HEK293 (cell line): ENCODE measurements at regions not wholly inside any gene's neighbourhood (a gene's known extent, or its start where the extent isn't known, plus 50 kb on each side); places are given as distances from the start of the nearest gene placed in this dataset.

Experiments used
- ATF2 ChIP-seq: fragments of 450-650 bp; formaldehyde crosslinking; IDR thresholded peaks from 2 replicates; pipeline ENCODE4 v1.5.1; 2016; ENCODE audit warnings: missing biosample characterization, missing genetic modification characterization, low read depth
- BCL6B ChIP-seq: fragments of 450-650 bp; formaldehyde crosslinking; IDR thresholded peaks from 2 replicates; pipeline ENCODE4 v1.5.1; 2017; ENCODE audit warnings: missing biosample characterization, missing genetic modification characterization
- CTCF ChIP-seq: fragments of 450-650 bp; formaldehyde crosslinking; IDR thresholded peaks from 2 replicates; pipeline ENCODE4 v1.5.1; 2016; ENCODE audit warnings: missing biosample characterization, missing genetic modification characterization
- EGR2 ChIP-seq: fragments of 450-650 bp; formaldehyde crosslinking; IDR thresholded peaks from 2 replicates; pipeline ENCODE4 v1.5.1; 2016; ENCODE audit warnings: low read depth, missing biosample characterization, missing genetic modification characterization
- ELK4 ChIP-seq: IDR thresholded peaks from 2 replicates; pipeline ENCODE4 v1.6.1; 2011; ENCODE audit warnings: mild to moderate bottlenecking, low read depth, low read length, borderline replicate concordance
- HOXA7 ChIP-seq: sonication (generic); formaldehyde crosslinking; IDR thresholded peaks from 2 replicates; pipeline ENCODE4 v1.8.1; 2022; ENCODE audit warnings: missing genetic modification reagents, borderline replicate concordance
- HOXC10 ChIP-seq: sonication (generic); formaldehyde crosslinking; IDR thresholded peaks from 2 replicates; pipeline ENCODE4 v1.8.1; 2023; ENCODE audit warnings: mild to moderate bottlenecking, missing genetic modification reagents
- PBX3 ChIP-seq: sonication (generic); formaldehyde crosslinking; IDR thresholded peaks from 2 replicates; pipeline ENCODE4 v1.8.1; 2022; ENCODE audit warnings: mild to moderate bottlenecking, moderate library complexity, missing genetic modification reagents
- PRDM6 ChIP-seq: fragments of 450-650 bp; formaldehyde crosslinking; IDR thresholded peaks from 2 replicates; pipeline ENCODE4 v1.5.1; 2017; ENCODE audit warnings: missing biosample characterization, missing genetic modification characterization
- WT1 ChIP-seq: fragments of 450-650 bp; formaldehyde crosslinking; IDR thresholded peaks from 2 replicates; pipeline ENCODE4 v1.5.1; 2016; ENCODE audit warnings: missing biosample characterization, missing genetic modification characterization
- ZBTB7A ChIP-seq: fragments of 450-650 bp; formaldehyde crosslinking; IDR thresholded peaks from 2 replicates; pipeline ENCODE4 v1.5.1; 2016; ENCODE audit warnings: low read depth, missing biosample characterization, missing genetic modification characterization
- ZFHX2 ChIP-seq: fragments of 450-650 bp; formaldehyde crosslinking; conservative IDR thresholded peaks from 2 replicates; pipeline ENCODE4 v1.5.1; 2016; ENCODE audit warnings: missing biosample characterization, missing genetic modification characterization
- ZNF112 ChIP-seq: fragments of 450-650 bp; formaldehyde crosslinking; IDR thresholded peaks from 2 replicates; pipeline ENCODE4 v1.5.0; 2017; ENCODE audit warnings: missing biosample characterization, missing genetic modification characterization
- ZNF302 ChIP-seq: fragments of 450-650 bp; formaldehyde crosslinking; IDR thresholded peaks from 2 replicates; pipeline ENCODE4 v1.5.1; 2016; ENCODE audit warnings: missing biosample characterization, missing genetic modification characterization, low read depth
- ZNF398 ChIP-seq: fragments of 450-650 bp; formaldehyde crosslinking; IDR thresholded peaks from 2 replicates; pipeline ENCODE4 v1.5.1; 2017; ENCODE audit warnings: missing biosample characterization, missing genetic modification characterization
- ZNF514 ChIP-seq: fragments of 450-650 bp; formaldehyde crosslinking; IDR thresholded peaks from 2 replicates; pipeline ENCODE4 v1.5.1; 2016; ENCODE audit warnings: missing biosample characterization, missing genetic modification characterization
- ZNF555 ChIP-seq: fragments of 450-650 bp; formaldehyde crosslinking; conservative IDR thresholded peaks from 2 replicates; pipeline ENCODE4 v1.5.1; 2017; ENCODE audit warnings: missing biosample characterization, mild to moderate bottlenecking, missing genetic modification characterization, inconsistent platforms
- ZNF623 ChIP-seq: fragments of 450-650 bp; formaldehyde crosslinking; IDR thresholded peaks from 2 replicates; pipeline ENCODE4 v1.5.1; 2016; ENCODE audit warnings: missing biosample characterization, missing genetic modification characterization
- ZNF692 ChIP-seq: fragments of 450-650 bp; formaldehyde crosslinking; IDR thresholded peaks from 2 replicates; pipeline ENCODE4 v1.5.1; 2016; ENCODE audit warnings: missing biosample characterization, missing genetic modification characterization
- ZNF777 ChIP-seq: fragments of 450-650 bp; formaldehyde crosslinking; IDR thresholded peaks from 2 replicates; pipeline ENCODE4 v1.5.1; 2017; ENCODE audit warnings: missing biosample characterization, missing genetic modification characterization, borderline replicate concordance
- ZNF837 ChIP-seq: fragments of 450-650 bp; formaldehyde crosslinking; IDR thresholded peaks from 2 replicates; pipeline ENCODE4 v1.5.1; 2016; ENCODE audit warnings: missing biosample characterization, missing genetic modification characterization
- ZSCAN16 ChIP-seq: fragments of 450-650 bp; formaldehyde crosslinking; IDR thresholded peaks from 2 replicates; pipeline ENCODE4 v1.5.1; 2016; ENCODE audit warnings: missing biosample characterization, missing genetic modification characterization

GRCh38 chr2:12507295-12507694 is 209.4 kb upstream of the TRIB2 start (continued):
- TF ChIP-seq CTCF (tag by site-specific recombination): no peak
- no peak for TF ChIP-seq ATF2 (tag by site-specific recombination)
- TF ChIP-seq HOXA7 (CRISPR knock-in tag): no peak
- TF ChIP-seq ZNF837 (tag by site-specific recombination): no peak
- TF ChIP-seq EGR2: peak; percentile 37; the same call in 1 of the 2 replicates
- no peak for TF ChIP-seq ZNF555 (tag by site-specific recombination)
- no peak for TF ChIP-seq WT1 (tag by site-specific recombination)
- no peak for TF ChIP-seq ZNF112 (tag by site-specific recombination)
- peak; percentile 40; the same call in 1 of the 2 replicates for TF ChIP-seq ZFHX2 (tag by site-specific recombination)
- TF ChIP-seq ZBTB7A (tag by site-specific recombination): no peak
- TF ChIP-seq PBX3 (CRISPR knock-in tag): 0 out of 2 replicates have a peak, but pooled peaks have one; percentile 56
- TF ChIP-seq ZNF623 (tag by site-specific recombination): no peak
- no peak for TF ChIP-seq ZNF398 (tag by site-specific recombination)
- no peak for TF ChIP-seq ZNF514 (tag by site-specific recombination)
- 0 out of 2 replicates have a peak, but pooled peaks have one; percentile 44 for TF ChIP-seq ZNF692 (tag by site-specific recombination)
- TF ChIP-seq ZSCAN16 (tag by site-specific recombination): no peak
- TF ChIP-seq ELK4: no peak
- TF ChIP-seq BCL6B: no peak
- no peak for TF ChIP-seq PRDM6 (tag by site-specific recombination)
- 0 out of 2 replicates have a peak, but pooled peaks have one; percentile 51 for TF ChIP-seq HOXC10 (CRISPR knock-in tag)
- TF ChIP-seq ZNF777 (tag by site-specific recombination): no peak
- TF ChIP-seq ZNF302 (tag by site-specific recombination): no peak
- TF ChIP-seq, all 188 proteins: peak for 7
